ENCODE measurements at regions not wholly inside any gene's neighbourhood (a gene's known extent, or its start where the extent isn't known, plus 50 kb on each side); places are given as distances from the start of the nearest gene placed in this dataset.

DNA sequence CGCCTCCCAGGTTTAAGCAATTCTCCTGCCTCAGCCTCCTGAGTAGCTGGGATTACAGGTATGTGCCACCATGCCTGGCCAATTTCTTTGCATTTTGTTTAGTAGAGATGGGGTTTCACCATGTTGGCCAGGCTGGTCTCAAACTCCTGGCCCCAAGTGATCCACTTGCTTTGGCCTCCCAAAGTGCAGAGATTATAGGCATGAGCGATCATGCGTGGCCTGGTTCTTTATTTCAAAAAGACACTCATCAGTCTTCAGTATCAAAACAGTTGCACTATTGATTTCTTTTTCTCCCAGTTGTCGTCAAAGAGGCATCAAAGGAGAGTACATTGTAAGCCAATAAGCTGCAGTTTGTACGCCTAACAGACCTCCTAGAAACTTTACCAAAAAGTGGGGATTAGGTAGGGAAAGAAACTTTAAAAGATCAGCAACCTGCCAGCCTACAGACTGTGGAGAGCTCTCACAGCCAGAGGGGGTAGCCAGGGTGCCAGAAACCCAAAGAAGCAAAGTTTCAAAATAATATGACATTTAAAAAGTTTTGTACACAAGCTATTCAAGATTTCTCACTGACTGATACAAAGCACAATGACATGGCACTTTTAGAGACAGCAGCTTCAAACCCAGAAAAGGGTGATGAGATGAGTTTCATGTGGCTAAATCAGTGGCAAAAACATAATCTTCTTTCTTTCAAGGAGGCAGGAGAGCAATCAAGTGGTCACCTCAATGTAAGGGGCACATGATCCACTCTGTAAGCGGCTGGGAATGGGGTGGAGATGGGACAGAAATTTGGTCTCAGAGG is 83.0 kb upstream of the RALY start:
- TF ChIP-seq EP300 (IDR thresholded peaks at IDR 0.05) (no peak), POLR2AphosphoS5 (IDR thresholded peaks at IDR 0.05) (no peak), POLR2A (IDR thresholded peaks at IDR 0.05) (no peak)
- TF ChIP-seq, protein P1, sequence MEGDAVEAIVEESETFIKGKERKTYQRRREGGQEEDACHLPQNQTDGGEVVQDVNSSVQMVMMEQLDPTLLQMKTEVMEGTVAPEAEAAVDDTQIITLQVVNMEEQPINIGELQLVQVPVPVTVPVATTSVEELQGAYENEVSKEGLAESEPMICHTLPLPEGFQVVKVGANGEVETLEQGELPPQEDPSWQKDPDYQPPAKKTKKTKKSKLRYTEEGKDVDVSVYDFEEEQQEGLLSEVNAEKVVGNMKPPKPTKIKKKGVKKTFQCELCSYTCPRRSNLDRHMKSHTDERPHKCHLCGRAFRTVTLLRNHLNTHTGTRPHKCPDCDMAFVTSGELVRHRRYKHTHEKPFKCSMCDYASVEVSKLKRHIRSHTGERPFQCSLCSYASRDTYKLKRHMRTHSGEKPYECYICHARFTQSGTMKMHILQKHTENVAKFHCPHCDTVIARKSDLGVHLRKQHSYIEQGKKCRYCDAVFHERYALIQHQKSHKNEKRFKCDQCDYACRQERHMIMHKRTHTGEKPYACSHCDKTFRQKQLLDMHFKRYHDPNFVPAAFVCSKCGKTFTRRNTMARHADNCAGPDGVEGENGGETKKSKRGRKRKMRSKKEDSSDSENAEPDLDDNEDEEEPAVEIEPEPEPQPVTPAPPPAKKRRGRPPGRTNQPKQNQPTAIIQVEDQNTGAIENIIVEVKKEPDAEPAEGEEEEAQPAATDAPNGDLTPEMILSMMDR (IDR thresholded peaks at IDR 0.05): no peak
- Histone ChIP-seq H3K27ac (peak overlapping the region; percentile 49 to 81 (median 69)), H3K27me3 (no peaks in the 10 kb centered on the region), H3K4me1 (peaks cover 5 to 20% (median 9%) of the 10 kb centered on the region in 4 donors), H3K9me3 (no peaks in the 10 kb centered on the region), H3K4me3 (no peak overlapping the region), H3K36me3 (no peaks in the 10 kb centered on the region)
- DNase-seq (no peak), ATAC-seq (ENCODE audit: low FRiP score in 2 of 2) (no peak)
- 81 to 83% methylated on average over 6 of the region's 6 CpGs for WGBS, 2 donors

DNA sequence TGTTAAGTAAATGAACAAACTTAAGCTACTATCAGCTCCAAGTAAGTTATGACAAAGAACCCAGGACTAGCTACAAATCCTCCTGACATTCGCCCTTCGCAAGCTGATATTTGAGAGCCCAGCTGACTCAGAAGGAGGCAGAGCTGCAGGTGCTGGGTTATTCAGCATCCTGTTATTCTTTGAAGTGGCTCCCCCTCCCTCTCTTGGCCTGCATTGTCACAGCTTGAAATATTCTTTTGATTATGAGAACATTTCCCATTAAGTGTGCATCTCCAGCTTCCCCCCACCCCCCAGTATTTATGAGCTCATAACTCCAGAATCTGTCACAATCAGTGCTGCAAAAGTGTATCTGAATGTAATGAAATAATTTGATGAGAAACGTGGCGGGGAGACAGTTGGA is 78.8 kb upstream of the RALY start:
- no peak for TF ChIP-seq EP300 (IDR thresholded peaks at IDR 0.05)
- TF ChIP-seq POLR2AphosphoS5 (IDR thresholded peaks at IDR 0.05): no peak
- TF ChIP-seq, protein P1 (IDR thresholded peaks at IDR 0.05): no peak
- ATAC-seq (ENCODE audit: low FRiP score in 2 of 2) (no peak), DNase-seq (no peak)
- Histone ChIP-seq H3K27ac (no peak overlapping the region), H3K27me3 (no peaks in the 10 kb centered on the region), H3K9me3 (no peaks in the 10 kb centered on the region), H3K4me1 (peaks cover 5 to 32% (median 17%) of the 10 kb centered on the region in 4 donors), H3K4me3 (no peak overlapping the region), H3K36me3 (no peaks in the 10 kb centered on the region)
- WGBS, 2 donors: 64 to 74% methylated on average over 4 of the region's 4 CpGs

DNA sequence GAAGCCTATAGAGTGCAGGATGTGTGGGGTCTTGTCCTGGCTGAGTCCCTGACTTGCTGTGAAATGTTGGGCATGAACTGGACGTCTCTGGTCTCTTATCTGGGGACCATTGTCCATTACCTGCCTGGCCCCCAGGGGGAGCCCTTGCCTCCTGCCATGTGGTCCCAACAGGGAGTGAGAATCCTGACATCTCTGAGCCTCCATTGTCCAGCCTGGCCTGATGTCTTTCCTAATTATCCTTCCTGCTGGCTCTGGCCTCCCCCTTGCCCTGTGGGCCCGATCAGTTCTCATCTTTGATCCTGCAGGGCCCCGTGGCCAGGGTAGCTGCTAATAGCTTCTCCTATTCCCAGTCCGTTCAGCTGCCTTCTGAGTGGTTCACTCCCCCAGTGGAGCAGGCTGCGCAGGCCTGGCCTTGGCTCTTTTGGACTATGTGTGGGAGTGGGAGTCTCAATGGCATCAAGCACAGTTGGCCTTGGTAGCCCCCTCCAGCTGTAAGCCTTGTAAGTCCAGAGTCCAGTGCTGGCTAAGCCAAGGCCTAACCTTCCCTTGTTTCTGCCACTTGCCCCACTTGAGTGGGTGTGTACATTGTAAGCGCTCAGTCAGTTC is 77.9 kb upstream of the RALY start:
- TF ChIP-seq, protein P1 (IDR thresholded peaks at IDR 0.05): peak; percentile 36 to 58 (median 52)
- TF ChIP-seq POLR2A (IDR thresholded peaks at IDR 0.05) (no peak), POLR2AphosphoS5 (IDR thresholded peaks at IDR 0.05) (no peak), EP300 (IDR thresholded peaks at IDR 0.05) (no peak)
- ATAC-seq (ENCODE audit: low FRiP score in 2 of 2) (peak; percentile 52 to 59), DNase-seq (peak in 1 of 2 donors; percentile 45)
- 83 to 85% methylated on average over 6 of the region's 6 CpGs for WGBS, 2 donors
- no peaks in the 10 kb centered on the region for H3K36me3 ChIP-seq
- H3K9me3 ChIP-seq: no peaks in the 10 kb centered on the region
- H3K27me3 ChIP-seq: no peaks in the 10 kb centered on the region
- H3K4me1 ChIP-seq: peaks cover 2 to 23% (median 11%) of the 10 kb centered on the region in 4 donors
- no peak overlapping the region for H3K4me3 ChIP-seq
- no peak overlapping the region for H3K27ac ChIP-seq

DNA sequence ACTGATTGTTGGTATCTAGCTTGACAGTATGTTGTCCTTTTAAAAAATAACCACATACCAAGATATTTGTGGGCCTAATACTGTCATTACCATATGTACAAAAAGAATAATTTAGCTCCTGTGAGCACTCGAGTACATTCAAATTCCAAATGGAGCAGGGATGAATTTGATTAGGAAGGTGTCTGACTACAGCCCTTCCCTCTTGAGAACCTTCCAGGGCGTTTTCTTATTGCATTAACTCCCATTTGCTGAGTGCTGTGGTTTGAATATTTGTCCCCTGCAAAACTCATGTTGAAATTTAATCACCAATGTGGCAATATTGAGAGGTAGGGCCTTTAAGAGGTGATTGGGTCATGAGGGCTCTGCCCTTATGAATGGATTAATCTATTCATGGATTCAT is 76.9 kb upstream of the RALY start:
- WGBS, 2 donors: 76% methylated on average over 2 of the region's 2 CpGs

More for the DNA sequence above, 76.9 kb upstream of the RALY start:
- Histone ChIP-seq H3K4me3 (no peak overlapping the region), H3K27me3 (no peaks in the 10 kb centered on the region), H3K4me1 (peaks cover 0 to 21% (median 9%) of the 10 kb centered on the region in 4 donors), H3K36me3 (no peaks in the 10 kb centered on the region), H3K9me3 (no peaks in the 10 kb centered on the region), H3K27ac (peak overlapping the region in 1 of 4 donors; percentile 48)
- DNase-seq (no peak), ATAC-seq (ENCODE audit: low FRiP score in 2 of 2) (no peak)
- no peak for TF ChIP-seq POLR2A (IDR thresholded peaks at IDR 0.05)
- TF ChIP-seq EP300 (IDR thresholded peaks at IDR 0.05): no peak
- TF ChIP-seq, protein P1 (IDR thresholded peaks at IDR 0.05): no peak
- no peak for TF ChIP-seq POLR2AphosphoS5 (IDR thresholded peaks at IDR 0.05)
